Endometrial microvascular endothelial cells (primary cell): ENCODE measurements at regions not wholly inside any gene's neighbourhood (a gene's known extent, or its start where the extent isn't known, plus 50 kb on each side); places are given as distances from the start of the nearest gene placed in this dataset.
"Not testable (repeated sequence)": the region's sequence is repeated elsewhere in the genome, so short reads cannot be mapped to it uniquely, and the experiment has no call there.

Experiments used
- in situ Hi-C: cut with HindIII; loops from 2 replicates; pipeline ENCODE4 v1.10.0; 2017; ENCODE audit warnings: low sequenced_read_pairs, low pct_unique_long_range_greater_than_20kb; ENCODE audit errors: inconsistent ontology term

GRCh38 chr1:222004784-222005183 lies 262.9 kb upstream of the DUSP10 start:
- in situ Hi-C loops = no loop called here

GRCh38 chr1:222004034-222004433 lies 262.1 kb upstream of the DUSP10 start:
- in situ Hi-C loops = no loop called here

GRCh38 chr1:222002503-222002902 lies 260.6 kb upstream of the DUSP10 start:
- in situ Hi-C loops = no loop called here

- in situ Hi-C loops = no loop called here
Observed at GRCh38 chr1:222000131-222000530, 258.2 kb upstream of the DUSP10 start.

- in situ Hi-C loops = no loop called here
Observed at GRCh38 chr1:221998781-221999180, 256.9 kb upstream of the DUSP10 start.

GRCh38 chr1:221998186-221998612 lies 256.3 kb upstream of the DUSP10 start:
- in situ Hi-C loops = no loop called here

- in situ Hi-C loops = not testable (repeated sequence)
Observed at GRCh38 chr1:221997012-221997411, 255.1 kb upstream of the DUSP10 start.

GRCh38 chr1:221994939-221995338 lies 253.1 kb upstream of the DUSP10 start:
- in situ Hi-C loops = no loop called here

GRCh38 chr1:221994274-221994698 lies 252.4 kb upstream of the DUSP10 start:
- in situ Hi-C loops = no loop called here

GRCh38 chr1:221993444-221993948 lies 251.6 kb upstream of the DUSP10 start:
- in situ Hi-C loops = no loop called here

- in situ Hi-C loops = no loop called here
Observed at GRCh38 chr1:221992427-221992826, 250.5 kb upstream of the DUSP10 start.

GRCh38 chr1:221991221-221991620 lies 249.3 kb upstream of the DUSP10 start:
- in situ Hi-C loops = no loop called here

- in situ Hi-C loops = no loop called here
Observed at GRCh38 chr1:221989741-221990140, 247.9 kb upstream of the DUSP10 start.

- in situ Hi-C loops = no loop called here
Observed at GRCh38 chr1:221988829-221989228, 246.9 kb upstream of the DUSP10 start.

GRCh38 chr1:221987860-221988520 lies 246.1 kb upstream of the DUSP10 start:
- in situ Hi-C loops = no loop called here

GRCh38 chr1:221983444-221983843 lies 241.6 kb upstream of the DUSP10 start:
- in situ Hi-C loops = no loop called here

- in situ Hi-C loops = no loop called here
Observed at GRCh38 chr1:221981461-221981860, 239.6 kb upstream of the DUSP10 start.

GRCh38 chr1:221979444-221980032 lies 237.6 kb upstream of the DUSP10 start:
- in situ Hi-C loops = no loop called here

GRCh38 chr1:221978631-221979334 lies 236.9 kb upstream of the DUSP10 start:
- in situ Hi-C loops = not testable (repeated sequence)

- in situ Hi-C loops = not testable (repeated sequence)
Observed at GRCh38 chr1:221973787-221974186, 231.9 kb upstream of the DUSP10 start.
